NCI-H748 (cell line): ENCODE measurements at regions not wholly inside any gene's neighbourhood (a gene's known extent, or its start where the extent isn't known, plus 50 kb on each side); places are given as distances from the start of the nearest gene placed in this dataset.

ENCODE experiments used
- DNase-seq: peaks from one replicate; lab custom pipeline; 2025; ENCODE audit not compliant: unreplicated experiment; lab: John Stamatoyannopoulos, UW

GRCh38 chr11:92423115-92424034 lies 198.8 kb downstream of the FAT3 start:
- DNase-seq = no peak

- no peak for DNase-seq
These were observed 199.7 kb downstream of the FAT3 start for GRCh38 chr11:92424281-92424680.

- no peak for DNase-seq
These were observed 200.5 kb downstream of the FAT3 start for GRCh38 chr11:92425127-92425526.

- DNase-seq = no peak
These were observed 207.9 kb downstream of the FAT3 start for GRCh38 chr11:92432515-92432914.

- DNase-seq = no peak
These were observed 211.7 kb downstream of the FAT3 start for GRCh38 chr11:92436034-92436920.

- DNase-seq = no peak
These were observed 214.5 kb downstream of the FAT3 start for GRCh38 chr11:92439133-92439532.

DNA sequence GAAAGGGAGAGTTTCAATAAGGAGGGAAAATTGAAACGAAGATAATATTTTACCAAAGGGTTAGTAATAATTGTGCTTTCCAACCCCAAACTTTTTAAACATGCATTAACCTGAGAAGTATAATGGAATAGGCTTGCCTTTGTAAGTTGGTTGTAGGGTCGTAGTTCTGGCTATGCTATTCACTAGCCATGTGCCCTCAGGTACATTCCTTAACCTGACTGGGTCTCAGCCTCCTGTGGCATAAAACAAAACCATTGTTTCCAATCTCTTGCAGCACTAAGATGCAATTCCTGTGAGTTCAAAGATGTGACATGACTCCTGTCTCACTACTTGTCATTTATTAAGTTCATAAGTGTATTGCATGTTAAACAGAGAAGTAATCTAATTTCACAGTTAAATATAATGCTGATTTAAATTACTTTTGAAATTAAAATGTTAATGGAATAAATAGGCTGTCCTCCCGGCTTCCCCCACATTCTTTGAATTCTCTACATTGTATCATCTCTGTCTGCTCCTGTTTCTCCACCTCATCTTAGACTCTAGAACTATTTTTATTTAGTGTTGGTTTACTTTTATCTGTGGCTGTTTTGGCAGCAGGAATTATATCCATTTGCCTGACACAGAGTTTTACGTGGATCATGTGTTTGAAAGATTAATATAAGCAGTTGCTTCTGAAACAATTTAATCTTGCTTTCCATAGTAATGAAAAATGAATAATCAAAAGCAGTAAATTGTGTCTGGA lies 216.3 kb downstream of the FAT3 start:
- no peak for DNase-seq

DNA sequence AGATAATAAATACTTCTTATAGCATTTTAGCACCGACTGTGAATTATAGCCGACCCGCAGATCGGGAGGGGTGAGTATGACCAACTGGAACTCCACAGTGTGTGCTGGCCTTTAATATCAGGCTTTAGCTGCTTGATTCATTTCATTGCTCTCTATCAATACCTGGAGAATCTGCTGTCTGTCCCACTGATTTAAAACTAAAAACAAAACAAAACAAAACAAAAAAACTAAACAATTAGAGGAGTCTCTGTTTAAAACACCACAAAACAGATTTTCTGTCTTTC lies 216.8 kb downstream of the FAT3 start:
- no peak for DNase-seq

DNA sequence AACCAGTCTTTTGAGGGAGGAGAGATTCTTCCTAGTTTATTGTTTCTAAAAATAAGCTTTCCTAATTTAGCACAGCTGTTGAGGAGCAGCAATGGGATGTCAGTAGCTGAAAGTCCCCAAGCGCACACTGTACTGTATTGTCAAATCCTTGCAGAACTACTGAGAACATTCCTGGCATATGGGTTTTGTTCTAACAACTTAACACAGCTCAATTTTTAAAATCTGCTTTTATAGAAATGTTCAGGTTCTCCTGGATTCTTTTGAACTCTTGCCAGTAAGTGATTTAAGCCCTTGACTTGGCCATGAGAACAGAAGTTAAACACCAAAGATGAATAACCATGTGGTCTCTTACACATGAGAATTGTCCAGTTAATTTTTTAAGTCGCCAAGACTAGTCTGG lies 218.6 kb downstream of the FAT3 start:
- DNase-seq = no peak

DNA sequence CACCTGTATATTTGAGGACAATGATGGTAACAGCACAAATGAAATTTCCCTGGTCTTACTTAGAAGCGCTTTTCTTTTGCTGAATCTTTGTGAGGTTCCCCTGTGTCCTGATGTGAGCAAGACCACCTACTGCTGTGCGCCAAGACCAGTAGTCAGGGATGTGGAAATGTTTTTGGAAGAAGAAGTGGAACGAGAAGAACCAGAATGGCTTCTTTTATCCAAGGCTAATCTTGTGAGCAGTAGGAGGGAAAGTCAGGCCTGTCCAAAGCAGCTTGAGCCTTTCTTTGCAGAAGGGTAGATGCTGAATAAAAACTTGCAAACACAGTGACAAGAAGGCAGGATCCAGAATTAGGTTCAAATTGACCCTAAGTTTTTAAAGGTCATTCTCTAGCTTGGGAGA lies 223.0 kb downstream of the FAT3 start:
- no peak for DNase-seq

GRCh38 chr11:92449222-92449621 lies 224.6 kb downstream of the FAT3 start:
- DNase-seq = no peak

DNA sequence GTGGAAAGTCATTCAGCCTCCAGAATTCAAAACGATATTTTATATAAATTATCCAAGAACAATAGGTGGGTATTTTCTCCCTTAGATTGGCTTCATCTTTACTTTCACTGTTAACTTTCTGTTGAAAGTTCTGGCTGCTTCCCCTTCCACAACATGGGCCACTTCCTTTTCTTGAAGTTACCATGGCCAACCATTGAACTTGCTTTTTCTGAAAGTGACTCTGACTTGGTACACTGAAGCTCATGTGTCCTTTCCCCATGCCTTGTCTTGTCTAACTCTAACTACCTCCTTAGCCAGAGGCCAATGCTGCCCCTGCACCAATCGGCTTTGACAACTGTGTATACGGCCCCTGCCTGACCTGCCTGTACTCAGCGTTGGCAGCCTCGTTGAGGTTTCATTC lies 225.2 kb downstream of the FAT3 start:
- no peak for DNase-seq

DNA sequence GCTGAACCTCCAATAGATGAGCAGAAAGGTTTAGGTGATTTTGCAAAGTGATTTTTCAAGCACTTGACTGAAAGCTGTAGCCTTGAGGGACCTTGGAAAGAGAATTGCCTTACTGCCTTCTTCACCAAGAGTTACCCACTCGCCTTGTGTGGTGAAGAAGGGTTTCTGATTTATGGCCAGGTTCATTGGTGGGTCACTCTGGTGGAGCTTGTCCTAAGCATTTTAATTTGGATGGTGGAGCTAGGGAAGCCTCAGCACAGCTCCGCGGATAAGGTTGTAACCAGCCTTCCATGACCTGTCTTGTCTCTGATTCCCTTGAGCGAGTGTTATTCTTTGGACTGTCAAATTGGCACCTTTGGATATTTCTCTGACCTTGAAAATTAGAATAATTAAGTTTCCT lies 226.4 kb downstream of the FAT3 start:
- DNase-seq = no peak

DNA sequence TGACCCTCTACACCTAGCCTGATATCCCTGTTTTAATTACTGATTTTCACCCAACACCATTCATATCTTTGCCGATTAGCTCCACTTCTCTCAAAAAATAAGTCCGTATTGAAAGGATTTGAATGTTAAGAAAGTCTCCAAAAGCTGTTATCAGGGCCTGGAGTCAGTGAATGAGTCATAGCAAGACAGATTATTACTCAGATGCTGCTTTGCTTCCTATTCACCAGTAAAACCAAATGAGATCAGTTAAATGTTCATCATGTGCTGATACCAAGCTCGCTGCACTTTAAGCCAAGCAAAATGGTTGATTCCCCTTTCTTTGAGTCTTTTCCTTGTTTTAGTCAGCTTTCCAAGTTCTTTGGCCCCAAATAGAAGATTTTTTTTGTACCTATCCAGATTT lies 228.4 kb downstream of the FAT3 start:
- DNase-seq = no peak

- DNase-seq = no peak
These were observed 230.7 kb downstream of the FAT3 start for GRCh38 chr11:92455210-92455790.

DNA sequence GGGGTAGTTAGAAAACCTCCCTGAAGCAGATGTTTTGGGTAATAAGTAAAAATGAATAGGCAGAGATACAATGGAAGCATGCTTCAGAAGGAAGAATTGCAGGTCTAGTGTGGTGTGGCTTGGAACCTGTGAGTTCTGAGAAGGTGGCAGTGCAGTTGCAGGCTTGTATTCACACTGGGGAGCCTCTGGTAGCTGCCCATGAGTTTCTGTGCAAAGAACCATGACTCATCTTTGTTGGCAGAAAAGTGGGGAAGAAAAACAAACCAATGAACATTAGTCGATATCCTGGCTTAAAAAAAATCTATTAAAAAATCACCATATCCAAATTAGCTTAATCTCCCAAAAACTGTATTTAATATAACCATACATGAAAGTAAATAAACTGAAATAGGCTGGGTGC lies 232.6 kb downstream of the FAT3 start:
- no peak for DNase-seq

- DNase-seq = no peak
These were observed 233.9 kb downstream of the FAT3 start for GRCh38 chr11:92458486-92458885.

DNA sequence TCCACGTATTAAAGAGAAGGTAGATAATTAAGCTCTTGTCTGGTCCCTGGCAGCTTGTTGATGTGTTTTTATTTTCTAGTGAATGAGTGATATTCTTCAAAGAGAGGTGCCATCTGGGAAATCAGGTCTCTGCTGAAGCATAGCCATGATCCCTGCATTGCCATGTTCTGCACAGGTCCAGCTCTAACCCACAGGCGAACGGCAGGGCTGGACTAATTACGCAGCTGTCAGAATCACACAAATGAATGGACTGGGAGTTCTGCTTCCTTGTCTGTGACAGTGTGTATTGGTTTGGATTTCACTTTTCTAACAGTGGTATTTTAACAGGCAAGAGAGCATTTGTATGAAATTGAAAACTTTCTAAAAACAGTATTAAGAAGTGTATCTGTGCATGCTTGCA lies 235.6 kb downstream of the FAT3 start:
- DNase-seq = no peak

- no peak for DNase-seq
These were observed 236.8 kb downstream of the FAT3 start for GRCh38 chr11:92461447-92461846.

- no peak for DNase-seq
These were observed 238.2 kb downstream of the FAT3 start for GRCh38 chr11:92462821-92463220.

DNA sequence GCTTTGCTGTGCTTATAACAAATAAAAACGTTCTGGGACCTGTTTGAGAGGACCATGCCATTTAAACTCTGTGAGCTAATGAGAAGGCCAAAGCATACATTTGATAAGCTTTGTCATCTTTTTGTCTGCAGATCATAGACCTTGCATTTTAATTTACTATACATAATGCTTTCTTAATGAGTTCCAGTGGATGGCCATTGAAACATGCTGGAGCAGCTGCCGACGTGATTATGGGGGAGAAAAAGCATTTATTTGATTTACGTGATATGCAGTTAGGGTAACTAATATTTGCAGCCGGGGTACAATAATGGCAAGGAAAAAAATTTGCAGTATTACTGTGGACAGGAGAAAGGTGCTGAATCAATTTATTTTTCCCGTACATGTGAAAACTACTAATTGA lies 240.2 kb downstream of the FAT3 start:
- DNase-seq = no peak
